ENCODE measurements at regions not wholly inside any gene's neighbourhood (a gene's known extent, or its start where the extent isn't known, plus 50 kb on each side); places are given as distances from the start of the nearest gene placed in this dataset.
A peak's percentile ranks its signal among the peaks of the same experiment; 100 is the strongest.

DNA sequence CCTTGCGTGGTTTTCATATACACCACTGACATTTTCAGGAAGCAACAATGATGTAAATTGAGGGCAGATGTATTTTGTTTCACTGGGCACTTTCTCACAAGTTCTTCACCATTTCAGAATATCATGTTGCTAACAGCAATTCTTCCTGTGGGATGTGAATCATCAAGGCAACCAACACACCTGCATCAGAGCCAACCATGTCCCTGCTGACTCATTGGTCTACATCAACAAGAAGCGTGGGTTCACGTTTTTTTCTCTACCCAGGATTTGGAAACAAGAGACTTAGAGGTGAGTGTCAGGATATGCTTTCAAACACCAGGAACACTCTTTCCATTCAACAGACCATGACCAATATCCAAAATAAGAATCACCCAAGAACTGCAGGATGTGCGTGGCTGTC lies 203.9 kb downstream of the TEX36 start:
- TF ChIP-seq CBX3 (IDR thresholded peaks at IDR 0.05; ENCODE audit: low read depth): no peak
- no peak for TF ChIP-seq EGR1 (IDR thresholded peaks at IDR 0.05; ENCODE audit: low read depth)
- no peak for TF ChIP-seq YY1 (IDR thresholded peaks at IDR 0.05; ENCODE audit: extremely low read depth, insufficient replicate concordance, low read depth, low read length)
- no peak for TF ChIP-seq EZH2phosphoT487 (IDR thresholded peaks at IDR 0.05; ENCODE audit: borderline replicate concordance)
- no peak for TF ChIP-seq ZFX (IDR thresholded peaks at IDR 0.05)
- no peak for TF ChIP-seq SRF (IDR thresholded peaks at IDR 0.05; ENCODE audit: low read depth)
- TF ChIP-seq SIN3A (IDR thresholded peaks at IDR 0.05; ENCODE audit: low read depth): no peak
- TF ChIP-seq TCF7L2 (IDR thresholded peaks at IDR 0.05; ENCODE audit: borderline replicate concordance, extremely low read depth, insufficient read depth, insufficient read length): no peak
- TF ChIP-seq FOSL1 (IDR thresholded peaks at IDR 0.05; ENCODE audit: low read depth): peak; percentile 53; the same call in 1 of the 2 replicates
- TF ChIP-seq, protein P1, sequence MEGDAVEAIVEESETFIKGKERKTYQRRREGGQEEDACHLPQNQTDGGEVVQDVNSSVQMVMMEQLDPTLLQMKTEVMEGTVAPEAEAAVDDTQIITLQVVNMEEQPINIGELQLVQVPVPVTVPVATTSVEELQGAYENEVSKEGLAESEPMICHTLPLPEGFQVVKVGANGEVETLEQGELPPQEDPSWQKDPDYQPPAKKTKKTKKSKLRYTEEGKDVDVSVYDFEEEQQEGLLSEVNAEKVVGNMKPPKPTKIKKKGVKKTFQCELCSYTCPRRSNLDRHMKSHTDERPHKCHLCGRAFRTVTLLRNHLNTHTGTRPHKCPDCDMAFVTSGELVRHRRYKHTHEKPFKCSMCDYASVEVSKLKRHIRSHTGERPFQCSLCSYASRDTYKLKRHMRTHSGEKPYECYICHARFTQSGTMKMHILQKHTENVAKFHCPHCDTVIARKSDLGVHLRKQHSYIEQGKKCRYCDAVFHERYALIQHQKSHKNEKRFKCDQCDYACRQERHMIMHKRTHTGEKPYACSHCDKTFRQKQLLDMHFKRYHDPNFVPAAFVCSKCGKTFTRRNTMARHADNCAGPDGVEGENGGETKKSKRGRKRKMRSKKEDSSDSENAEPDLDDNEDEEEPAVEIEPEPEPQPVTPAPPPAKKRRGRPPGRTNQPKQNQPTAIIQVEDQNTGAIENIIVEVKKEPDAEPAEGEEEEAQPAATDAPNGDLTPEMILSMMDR (IDR thresholded peaks at IDR 0.05 in 2 of 3, conservative IDR thresholded peaks at IDR 0.05 in 1 of 3; ENCODE audit: borderline replicate concordance in 1 of 3, insufficient read depth in 1 of 3, low read depth in 2 of 3, low read length in 2 of 3): no peak
- peak; percentile 58 for TF ChIP-seq JUND (IDR thresholded peaks at IDR 0.05)
- ChIA-PET RAD21 (ENCODE audit: low non-redundant PET in 1 of 2, low total read pairs in 2 of 2, uncharacterized antibody in 2 of 2, unreplicated experiment in 2 of 2) (no interaction called here), POLR2A (no interaction called here), CTCF (no interaction called here)
- no peaks in the 10 kb centered on the region for H3K79me2 ChIP-seq (ENCODE audit: insufficient read depth, low read length)
- H3K27ac ChIP-seq (ENCODE audit: low read depth, low read length): no peak overlapping the region
- H3K9me2 ChIP-seq (ENCODE audit: insufficient read depth): no peaks in the 10 kb centered on the region
- intact Hi-C loops (cut with micrococcal nuclease): no loop called here
- DNase-seq (ENCODE audit: low read depth, low spot score): peak; percentile 16
- H4K20me1 ChIP-seq (ENCODE audit: insufficient read depth): 0 out of 2 replicates have a peak, but pooled peaks cover 2% of the 10 kb centered on the region
- BruUV-seq (replicated peaks): no TSS peak
- no peak overlapping the region for H2AFZ ChIP-seq (ENCODE audit: low read depth, low read length, poor library complexity, severe bottlenecking)
- peaks cover 84% of the 10 kb centered on the region for H3K27me3 ChIP-seq (ENCODE audit: insufficient read depth, low read length)
- H3K9ac ChIP-seq (ENCODE audit: low read length): no peak overlapping the region
- peak overlapping the region; percentile 16; the same call in 1 of the 2 replicates for H3K4me2 ChIP-seq (ENCODE audit: low read length)
- peak; percentile 14; the same call in 1 of the 2 replicates for ATAC-seq
- H3K4me1 ChIP-seq (ENCODE audit: control insufficient read depth in 1 of 2, insufficient read depth in 2 of 2, low read length in 2 of 2): peaks cover 0 to 9% of the 10 kb centered on the region in 2 experiments; a peak in 2 of 4 replicates
- no peaks in the 10 kb centered on the region for H3K9me3 ChIP-seq (ENCODE audit: control insufficient read depth in 1 of 2, insufficient read depth in 1 of 2, low read depth in 1 of 2, low read length in 2 of 2)
- no peaks in the 10 kb centered on the region for H3K36me3 ChIP-seq (ENCODE audit: control insufficient read depth in 1 of 2, insufficient read depth in 2 of 2, low read length in 2 of 2)
- H3K4me3 ChIP-seq (replicated peaks in 1 of 2; ENCODE audit: low read depth in 1 of 2, low read length in 2 of 2): no peak overlapping the region

Measured in HCT116 (cell line).